Stimulated activated memory B cell treated with anti-CD40 and anti-IgM and Interleukin-4, amounts not matched to agents 10 μg/mL and 1 μg/mL and 100 μg/mL, for 72 hours (primary cell): ENCODE measurements at regions not wholly inside any gene's neighbourhood (a gene's known extent, or its start where the extent isn't known, plus 50 kb on each side); places are given as distances from the start of the nearest gene placed in this dataset.

Experiments used
- ATAC-seq: fragments of 150-1000 bp; cut with Tn5 transposase; 2 replicates; pipeline ENCODE4 v1.10.0; 2021
- H3K27ac Mint-ChIP-seq: one replicate; pipeline ENCODE4 v1.8.0; 2022; ENCODE audit warnings: mild to moderate bottlenecking, mixed read lengths
- H3K27me3 Mint-ChIP-seq: one replicate; pipeline ENCODE4 v1.8.0; 2022; ENCODE audit warnings: mixed read lengths
- H3K36me3 Mint-ChIP-seq: one replicate; pipeline ENCODE4 v1.8.0; 2022; ENCODE audit warnings: mixed read lengths
- H3K4me1 Mint-ChIP-seq: one replicate; pipeline ENCODE4 v1.8.0; 2022; ENCODE audit warnings: mixed read lengths
- H3K4me3 Mint-ChIP-seq: one replicate; pipeline ENCODE4 v1.8.0; 2022; ENCODE audit warnings: mild to moderate bottlenecking, moderate library complexity, mixed read lengths
- H3K9me3 Mint-ChIP-seq: one replicate; pipeline ENCODE4 v1.8.0; 2022; ENCODE audit warnings: mixed read lengths

DNA sequence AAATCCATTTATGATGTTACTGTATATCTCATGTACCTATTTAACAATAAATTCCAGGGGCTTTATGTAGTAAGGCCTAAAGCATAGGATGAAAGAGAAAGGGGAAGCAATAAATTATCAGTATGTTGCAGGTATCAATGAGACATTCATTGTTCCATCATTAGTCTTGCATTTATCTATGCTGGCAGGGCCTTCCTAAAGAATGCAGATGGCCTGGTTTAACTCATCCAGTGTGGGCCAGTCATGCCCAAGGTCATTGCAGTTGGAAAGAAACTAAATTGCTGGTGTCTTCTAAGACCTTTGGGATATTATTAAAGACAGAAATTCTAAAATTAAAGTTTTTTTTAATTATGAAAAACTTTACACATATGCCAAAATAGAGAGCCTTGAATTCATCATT, 98.3 kb downstream of the AVPR1A start:
- Mint-ChIP-seq H3K4me1 (no peaks in the 10 kb centered on the region), H3K36me3 (no peaks in the 10 kb centered on the region), H3K27ac (no peak overlapping the region), H3K4me3 (no peak overlapping the region), H3K9me3 (peaks cover 4% of the 10 kb centered on the region), H3K27me3 (no peaks in the 10 kb centered on the region)
- no peak for ATAC-seq

- no peak for ATAC-seq
- Mint-ChIP-seq H3K27me3 (no peaks in the 10 kb centered on the region), H3K27ac (no peak overlapping the region), H3K4me3 (no peak overlapping the region), H3K9me3 (no peaks in the 10 kb centered on the region), H3K4me1 (no peaks in the 10 kb centered on the region), H3K36me3 (no peaks in the 10 kb centered on the region)
Observed at GRCh38 chr12:63047146-63047545, 103.9 kb downstream of the AVPR1A start.

- H3K27ac Mint-ChIP-seq = no peak overlapping the region
- no peaks in the 10 kb centered on the region for H3K4me1 Mint-ChIP-seq
- no peaks in the 10 kb centered on the region for H3K27me3 Mint-ChIP-seq
- H3K4me3 Mint-ChIP-seq = no peak overlapping the region
- H3K36me3 Mint-ChIP-seq = no peaks in the 10 kb centered on the region
- no peak for ATAC-seq
- no peaks in the 10 kb centered on the region for H3K9me3 Mint-ChIP-seq
Observed at GRCh38 chr12:63045020-63045860, 105.8 kb downstream of the AVPR1A start.

- no peak overlapping the region for H3K4me3 Mint-ChIP-seq
- no peaks in the 10 kb centered on the region for H3K4me1 Mint-ChIP-seq
- no peak for ATAC-seq
- H3K9me3 Mint-ChIP-seq = no peaks in the 10 kb centered on the region
- no peak overlapping the region for H3K27ac Mint-ChIP-seq
- no peaks in the 10 kb centered on the region for H3K36me3 Mint-ChIP-seq
- no peaks in the 10 kb centered on the region for H3K27me3 Mint-ChIP-seq
Observed at GRCh38 chr12:63042646-63043045, 107.7 kb upstream of the PPM1H start.

DNA sequence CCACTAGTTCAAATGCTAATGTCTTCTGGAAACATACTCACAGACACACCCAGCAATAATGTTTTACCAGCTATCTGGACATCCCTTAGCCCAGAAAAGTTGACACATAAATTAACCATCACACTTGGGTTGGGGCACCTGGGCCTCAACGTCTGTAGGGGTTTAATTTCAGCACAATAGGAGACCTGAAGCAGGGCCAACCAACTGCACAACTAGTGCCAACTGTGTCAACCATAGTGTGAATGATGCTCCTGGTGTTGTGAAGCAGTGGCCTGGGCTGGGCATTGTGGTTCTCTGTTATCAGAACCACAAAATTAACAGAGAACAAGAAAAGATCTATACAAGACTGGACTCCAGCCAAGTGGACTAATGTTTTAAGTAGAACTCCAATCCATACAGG, 106.7 kb upstream of the PPM1H start:
- Mint-ChIP-seq H3K9me3 (no peaks in the 10 kb centered on the region), H3K27ac (no peak overlapping the region), H3K36me3 (no peaks in the 10 kb centered on the region), H3K4me3 (no peak overlapping the region), H3K27me3 (no peaks in the 10 kb centered on the region), H3K4me1 (no peaks in the 10 kb centered on the region)
- ATAC-seq = no peak

DNA sequence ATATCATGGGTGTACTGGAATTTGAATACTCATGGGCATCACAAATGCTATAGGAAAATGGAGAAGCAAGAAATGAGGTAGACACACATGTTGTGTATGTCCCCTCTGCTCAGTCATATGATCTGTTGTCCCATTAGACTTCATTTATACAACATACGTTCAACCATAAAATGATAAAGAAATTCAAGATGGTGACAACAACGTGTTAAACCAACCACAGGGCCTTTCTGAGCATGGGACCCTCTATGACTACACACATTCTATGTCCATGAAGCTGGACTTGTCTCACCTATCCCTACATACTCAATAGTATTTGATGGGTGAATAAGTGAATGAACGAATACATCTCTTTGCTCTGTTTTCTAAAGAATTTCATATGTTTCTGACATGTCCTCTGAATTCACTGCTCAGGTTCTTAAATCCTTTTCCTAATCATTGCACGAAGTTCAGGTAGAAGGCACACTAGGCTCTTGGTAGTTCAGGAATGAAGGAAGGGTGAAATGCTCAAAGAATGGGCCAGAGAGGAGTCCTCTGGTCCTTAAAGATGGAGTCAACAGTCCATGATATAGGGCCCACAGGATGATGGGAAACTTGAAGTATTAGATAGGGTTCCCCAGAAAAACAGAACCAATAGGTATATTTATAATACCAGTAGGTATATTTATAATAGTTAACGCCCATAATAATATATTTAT, 105.7 kb upstream of the PPM1H start:
- Mint-ChIP-seq H3K27me3 (no peaks in the 10 kb centered on the region), H3K9me3 (no peaks in the 10 kb centered on the region), H3K4me1 (no peaks in the 10 kb centered on the region), H3K36me3 (no peaks in the 10 kb centered on the region), H3K4me3 (no peak overlapping the region), H3K27ac (no peak overlapping the region)
- no peak for ATAC-seq

DNA sequence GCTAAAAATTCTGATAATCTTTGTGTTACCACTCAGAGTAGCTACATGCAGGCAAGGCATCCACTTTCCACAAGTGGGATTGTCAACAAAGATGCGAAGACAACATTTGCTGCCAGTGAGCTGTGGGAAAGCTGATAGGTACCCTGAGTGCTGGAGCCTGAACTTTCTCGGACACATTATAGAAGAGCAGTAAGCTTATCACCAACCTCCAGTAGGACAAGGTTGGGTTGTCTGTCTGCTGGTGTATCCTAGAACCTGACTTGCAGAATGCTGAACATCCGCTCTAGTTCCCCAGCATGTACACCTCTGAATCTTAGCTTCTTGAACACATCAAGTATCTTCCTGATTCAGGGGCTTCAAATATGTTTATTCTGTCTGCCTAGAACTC, 103.8 kb upstream of the PPM1H start:
- H3K27me3 Mint-ChIP-seq = no peaks in the 10 kb centered on the region
- no peaks in the 10 kb centered on the region for H3K4me1 Mint-ChIP-seq
- no peak overlapping the region for H3K27ac Mint-ChIP-seq
- no peaks in the 10 kb centered on the region for H3K9me3 Mint-ChIP-seq
- no peak for ATAC-seq
- H3K4me3 Mint-ChIP-seq = no peak overlapping the region
- no peaks in the 10 kb centered on the region for H3K36me3 Mint-ChIP-seq

DNA sequence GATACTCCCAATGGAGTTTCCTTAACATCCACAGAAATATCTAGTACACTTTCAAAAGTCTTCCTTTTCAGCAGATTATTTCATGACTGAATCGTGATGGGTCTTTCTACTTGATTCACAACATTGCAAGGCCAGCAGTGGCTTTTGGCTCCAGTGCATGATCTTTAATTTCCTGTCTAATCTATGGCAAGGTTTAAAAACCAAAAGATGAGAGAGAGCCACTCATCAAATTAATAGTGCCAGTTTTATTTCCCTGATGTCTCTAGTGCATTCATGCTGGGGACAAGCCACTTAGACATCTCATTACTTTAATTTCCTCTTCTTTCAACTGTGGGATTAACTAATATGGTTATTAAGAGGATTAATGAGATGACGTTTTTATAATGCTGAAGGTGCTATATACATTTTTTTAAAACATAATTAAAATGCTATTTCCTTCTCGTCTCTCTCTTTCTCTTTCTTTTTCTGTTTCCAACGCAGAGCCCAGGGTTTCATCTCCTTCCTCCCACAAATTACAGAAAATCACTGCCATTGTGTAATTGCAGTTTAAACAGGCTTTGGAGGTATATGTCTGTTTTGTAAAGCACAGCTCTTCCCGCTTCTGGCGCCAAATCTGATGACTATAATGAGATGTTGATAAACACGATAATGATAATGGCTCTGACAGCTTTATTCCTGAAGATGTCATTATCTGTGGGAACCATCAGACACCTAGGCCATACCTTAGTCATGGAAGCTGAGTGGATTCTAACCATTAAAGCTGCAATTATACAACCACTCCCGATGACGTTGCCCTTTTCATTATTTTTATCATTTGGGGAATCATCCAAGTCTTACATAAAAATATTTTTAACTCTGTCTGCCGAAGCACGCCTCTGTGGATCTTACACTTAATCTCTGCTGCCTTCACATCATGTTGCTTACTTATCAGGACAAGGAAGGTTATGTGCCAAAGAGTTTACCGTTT, 103.1 kb upstream of the PPM1H start:
- no peaks in the 10 kb centered on the region for H3K27me3 Mint-ChIP-seq
- no peaks in the 10 kb centered on the region for H3K4me1 Mint-ChIP-seq
- ATAC-seq = no peak
- no peaks in the 10 kb centered on the region for H3K36me3 Mint-ChIP-seq
- H3K9me3 Mint-ChIP-seq = no peaks in the 10 kb centered on the region
- H3K27ac Mint-ChIP-seq = no peak overlapping the region
- H3K4me3 Mint-ChIP-seq = no peak overlapping the region

DNA sequence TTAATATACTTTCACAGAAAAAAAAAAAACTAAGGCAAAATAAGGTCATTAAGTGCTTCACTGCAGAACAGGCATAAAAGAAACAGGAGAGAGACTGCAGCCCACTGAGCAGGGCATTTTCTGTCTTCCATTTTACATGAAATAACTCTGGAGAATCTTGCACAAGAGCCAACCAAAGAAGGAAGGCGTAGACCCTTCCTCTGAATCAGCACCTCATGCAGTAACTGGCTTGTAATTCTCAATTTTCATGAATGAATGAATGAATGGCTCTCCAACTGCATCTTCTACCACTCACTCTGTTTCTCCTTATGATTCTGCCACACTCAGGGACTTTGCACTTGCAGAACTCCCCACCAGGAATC, 102.0 kb upstream of the PPM1H start:
- no peaks in the 10 kb centered on the region for H3K4me1 Mint-ChIP-seq
- H3K36me3 Mint-ChIP-seq = no peaks in the 10 kb centered on the region
- H3K9me3 Mint-ChIP-seq = no peaks in the 10 kb centered on the region
- no peak for ATAC-seq
- H3K27ac Mint-ChIP-seq = no peak overlapping the region
- no peak overlapping the region for H3K4me3 Mint-ChIP-seq
- no peaks in the 10 kb centered on the region for H3K27me3 Mint-ChIP-seq

DNA sequence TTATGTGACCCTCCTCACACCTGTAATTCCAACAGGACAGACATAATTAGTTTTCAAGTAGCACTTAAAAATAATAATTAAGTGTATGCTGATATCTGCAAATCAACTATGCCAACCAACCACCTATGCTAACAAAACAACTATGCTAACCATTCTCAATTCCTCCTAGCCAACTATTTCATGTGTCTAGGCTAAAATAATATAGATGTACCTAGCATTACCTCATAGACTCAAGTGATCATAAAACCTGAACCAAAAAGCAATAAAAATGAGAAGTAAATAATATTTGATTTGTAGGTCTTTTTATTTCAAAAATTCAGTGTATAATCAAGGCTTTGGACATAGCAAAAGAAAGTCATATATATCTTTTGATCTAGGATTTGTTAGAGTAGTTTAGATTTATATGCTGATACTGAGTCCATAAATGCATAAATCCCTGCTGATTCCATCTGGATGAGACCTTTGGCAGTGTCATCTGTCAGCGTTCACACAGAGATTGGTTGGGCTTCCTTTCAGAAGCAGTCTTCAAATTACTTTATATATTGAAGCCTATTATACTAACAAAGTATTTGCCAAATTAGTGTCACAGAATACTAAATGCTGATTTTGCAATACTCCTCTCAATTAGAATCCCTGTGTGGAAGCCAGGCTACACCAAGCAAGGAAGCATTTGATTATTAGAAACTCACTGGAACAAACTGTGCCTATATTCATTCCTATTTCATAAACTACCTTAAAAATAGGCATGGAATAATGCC, 101.4 kb upstream of the PPM1H start:
- no peaks in the 10 kb centered on the region for H3K9me3 Mint-ChIP-seq
- H3K4me1 Mint-ChIP-seq = no peaks in the 10 kb centered on the region

DNA sequence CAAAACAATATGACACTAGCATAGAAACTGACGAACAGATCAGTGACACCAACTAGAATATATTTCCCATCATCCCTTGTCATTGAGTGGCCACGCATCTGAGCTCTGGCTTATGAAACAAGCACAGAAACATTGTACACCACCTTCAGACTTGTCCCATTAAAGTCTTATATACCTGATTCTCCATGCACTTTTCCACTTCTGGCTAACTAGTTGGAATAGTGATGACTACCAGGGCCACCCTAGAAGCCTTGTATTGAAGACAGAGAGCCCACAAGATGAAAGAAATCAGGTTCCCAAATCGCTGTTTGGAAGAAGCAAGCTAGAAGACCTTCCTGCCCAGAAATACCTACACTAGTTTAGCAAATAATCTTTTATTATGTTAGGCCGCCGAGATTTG, 99.7 kb upstream of the PPM1H start:
- no peaks in the 10 kb centered on the region for H3K27me3 Mint-ChIP-seq
- H3K9me3 Mint-ChIP-seq = no peaks in the 10 kb centered on the region
- H3K36me3 Mint-ChIP-seq = no peaks in the 10 kb centered on the region
- no peaks in the 10 kb centered on the region for H3K4me1 Mint-ChIP-seq
- H3K27ac Mint-ChIP-seq = no peak overlapping the region
- no peak for ATAC-seq
- no peak overlapping the region for H3K4me3 Mint-ChIP-seq

More for the DNA sequence above, 101.4 kb upstream of the PPM1H start:
- H3K36me3 Mint-ChIP-seq = no peaks in the 10 kb centered on the region
- no peak overlapping the region for H3K27ac Mint-ChIP-seq
- H3K4me3 Mint-ChIP-seq = no peak overlapping the region
- no peak for ATAC-seq
- no peaks in the 10 kb centered on the region for H3K27me3 Mint-ChIP-seq

- Mint-ChIP-seq H3K9me3 (no peaks in the 10 kb centered on the region), H3K27ac (no peak overlapping the region), H3K4me3 (no peak overlapping the region), H3K27me3 (no peaks in the 10 kb centered on the region), H3K4me1 (no peaks in the 10 kb centered on the region), H3K36me3 (no peaks in the 10 kb centered on the region)
- ATAC-seq = no peak
Observed at GRCh38 chr12:63029676-63030075, 94.7 kb upstream of the PPM1H start.

GRCh38 chr12:63028951-63029350, 94.0 kb upstream of the PPM1H start:
- H3K27ac Mint-ChIP-seq = no peak overlapping the region
- no peaks in the 10 kb centered on the region for H3K9me3 Mint-ChIP-seq
- H3K4me3 Mint-ChIP-seq = no peak overlapping the region
- ATAC-seq = no peak
- H3K27me3 Mint-ChIP-seq = no peaks in the 10 kb centered on the region
- no peaks in the 10 kb centered on the region for H3K4me1 Mint-ChIP-seq
- H3K36me3 Mint-ChIP-seq = no peaks in the 10 kb centered on the region

DNA sequence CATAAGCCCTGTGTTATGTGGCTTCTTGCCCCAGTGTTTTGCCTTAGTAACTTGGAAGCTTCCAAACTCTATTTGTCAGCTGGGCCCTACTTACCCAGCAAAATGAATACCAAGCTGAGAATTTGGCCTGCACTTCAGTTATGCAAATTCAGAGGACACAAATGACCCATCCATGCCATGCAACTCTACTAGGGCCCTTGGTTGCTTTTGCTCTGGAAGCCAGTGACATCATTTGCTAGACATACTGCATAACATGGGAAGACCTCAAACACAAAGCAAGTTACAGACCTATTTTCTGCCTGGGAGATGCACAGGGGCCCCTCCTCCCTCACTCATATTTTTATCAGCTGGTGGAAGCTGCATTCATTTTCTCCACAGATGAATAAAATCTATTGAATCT, 90.2 kb upstream of the PPM1H start:
- H3K36me3 Mint-ChIP-seq = no peaks in the 10 kb centered on the region

DNA sequence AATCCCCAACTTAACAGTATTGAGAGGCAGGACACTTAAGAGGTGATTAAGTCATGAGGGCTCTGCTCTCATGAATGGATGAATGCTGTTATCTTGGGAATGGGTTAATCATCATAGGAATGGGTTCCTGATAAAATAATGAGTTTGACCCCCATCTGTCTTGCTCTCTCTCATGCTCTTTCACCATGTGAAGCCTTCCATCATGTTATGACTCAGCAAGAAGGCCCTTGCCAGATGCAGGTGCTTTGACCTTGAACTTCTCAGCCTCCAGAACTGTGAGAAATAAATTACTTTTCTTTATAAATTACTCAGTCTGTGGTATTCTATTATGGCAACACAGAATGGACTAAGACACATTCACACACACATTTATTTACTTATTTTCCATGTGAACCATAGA, 89.0 kb upstream of the PPM1H start:
- Mint-ChIP-seq H3K27ac (no peak overlapping the region), H3K4me1 (no peaks in the 10 kb centered on the region), H3K9me3 (no peaks in the 10 kb centered on the region), H3K4me3 (no peak overlapping the region), H3K27me3 (peaks cover 8% of the 10 kb centered on the region), H3K36me3 (no peaks in the 10 kb centered on the region)
- ATAC-seq = no peak

More for the DNA sequence above, 90.2 kb upstream of the PPM1H start:
- Mint-ChIP-seq H3K9me3 (no peaks in the 10 kb centered on the region), H3K27me3 (peaks cover 3% of the 10 kb centered on the region), H3K27ac (no peak overlapping the region), H3K4me1 (no peaks in the 10 kb centered on the region), H3K4me3 (no peak overlapping the region)
- no peak for ATAC-seq
